Activated CD4-positive, alpha-beta T cell treated with anti-CD3 and anti-CD28 coated beads, Interleukin-2, Interleukin-6, amounts not matched to agents 100 ng/mL and 50 ng/mL, durations not matched to agents 16 hours and 8 hours (primary cell): ENCODE measurements at regions not wholly inside any gene's neighbourhood (a gene's known extent, or its start where the extent isn't known, plus 50 kb on each side); places are given as distances from the start of the nearest gene placed in this dataset.
"Not testable (repeated sequence)": the region's sequence is repeated elsewhere in the genome, so short reads cannot be mapped to it uniquely, and the experiment has no call there.

ENCODE experiments used
- DNase-seq: peaks from one replicate; pipeline ENCODE4 v3.0.0-alpha.2; 2020

DNA sequence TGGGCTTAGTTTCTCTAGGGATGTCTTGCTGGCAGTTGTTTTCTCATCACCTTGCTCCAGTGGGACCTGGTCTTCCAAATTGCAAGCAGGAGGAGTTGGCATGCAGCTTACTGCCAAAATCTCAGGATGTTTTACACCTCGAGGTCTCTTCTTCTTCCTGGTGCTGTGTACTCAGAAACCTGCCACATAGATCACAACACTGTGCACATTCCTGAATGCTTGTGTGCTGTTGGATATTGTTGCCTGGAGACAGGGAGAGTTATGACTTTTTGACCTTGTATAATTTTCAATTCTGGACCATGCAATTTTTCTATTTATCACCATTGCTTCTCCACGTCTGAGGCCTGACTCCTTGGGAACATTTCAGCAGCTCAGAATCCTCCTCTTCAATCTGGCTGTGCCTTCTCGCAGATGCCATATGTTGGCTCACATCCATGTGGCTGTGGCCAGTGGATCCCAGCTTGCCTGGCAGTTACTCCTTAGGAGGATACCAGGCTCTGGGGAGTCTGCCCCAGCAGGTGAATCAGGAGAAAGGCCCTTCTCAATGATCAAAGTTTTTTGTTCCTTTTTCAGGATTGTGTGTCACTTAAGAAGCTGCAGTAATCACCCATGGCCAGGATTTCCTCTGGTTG lies 489.3 kb downstream of the TSN start:
- DNase-seq = no peak

DNA sequence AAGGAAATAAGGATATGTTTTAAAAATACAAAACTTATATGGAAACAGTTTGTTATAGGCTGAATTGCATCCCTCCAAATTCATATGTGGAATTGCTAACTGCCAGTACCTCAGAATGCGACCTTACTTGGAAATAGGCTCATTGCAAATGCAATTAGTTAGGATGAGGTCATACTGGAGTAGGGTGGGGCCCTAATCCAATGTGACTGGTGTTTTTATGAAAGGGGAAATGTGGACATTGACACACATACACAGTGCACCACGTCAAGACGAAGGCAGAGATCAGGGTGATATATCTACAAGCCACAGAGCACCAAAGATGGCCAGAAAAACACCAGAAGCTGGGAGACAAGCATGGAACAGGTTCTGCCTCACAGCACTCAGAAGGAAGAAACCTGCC lies 494.2 kb downstream of the TSN start:
- DNase-seq = no peak

DNA sequence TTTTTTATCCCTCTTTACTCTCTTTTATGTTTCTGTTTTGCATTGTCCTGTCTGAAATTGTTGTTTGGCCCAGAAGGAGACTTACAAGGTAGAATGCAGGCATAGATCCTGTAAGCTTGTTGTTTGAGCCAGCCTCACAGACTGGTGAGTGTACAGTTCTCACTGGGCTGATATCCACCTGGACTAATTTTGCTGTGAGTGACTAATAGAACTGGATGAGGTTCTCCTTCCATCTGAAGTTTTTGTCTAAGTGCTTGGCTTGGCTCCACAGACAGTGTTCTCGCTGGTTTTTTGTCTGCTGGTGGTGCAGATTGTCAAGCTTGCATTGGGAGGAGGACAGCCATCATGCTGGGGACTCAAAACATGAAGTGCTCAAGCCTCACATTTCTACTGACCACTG lies 495.7 kb downstream of the TSN start:
- DNase-seq = no peak

DNA sequence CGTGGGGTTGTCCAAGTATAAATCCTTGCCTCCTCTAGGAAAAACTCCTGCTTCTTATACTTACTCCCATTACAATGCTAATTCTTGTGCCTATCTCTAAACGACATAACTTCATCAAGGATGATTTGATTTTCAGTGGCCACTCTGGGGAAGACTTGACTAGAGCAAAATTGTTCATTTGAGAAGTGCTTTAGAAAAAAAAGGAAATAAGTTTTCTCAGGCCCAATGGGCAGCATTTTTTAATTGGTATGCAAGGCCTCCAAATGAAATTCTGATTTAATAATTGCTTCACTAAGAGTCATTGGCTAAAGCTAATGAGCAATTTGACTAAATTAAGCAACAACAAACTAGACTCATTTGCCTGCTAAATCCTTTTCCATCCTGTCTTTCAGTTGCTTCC lies 496.1 kb downstream of the TSN start:
- DNase-seq = no peak

DNA sequence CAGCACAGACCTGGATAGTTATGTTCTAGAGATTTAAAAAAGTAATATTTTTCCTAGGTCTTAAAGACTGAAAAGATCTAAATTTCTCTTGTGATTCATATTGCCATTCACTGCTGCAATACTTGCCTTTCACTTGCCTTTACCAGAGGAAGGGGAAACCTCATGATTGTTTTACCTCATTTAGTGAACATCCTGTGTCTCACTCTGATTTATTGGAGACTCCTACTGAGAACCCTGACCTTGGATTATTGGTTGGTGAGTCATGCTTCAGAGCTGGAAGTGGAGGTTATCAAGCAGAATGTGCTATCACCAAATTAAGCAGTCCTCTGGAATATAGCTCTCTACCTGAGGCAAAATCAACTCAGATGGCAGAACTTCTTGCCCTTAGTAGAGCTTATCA lies 500.5 kb downstream of the TSN start:
- DNase-seq = no peak

DNA sequence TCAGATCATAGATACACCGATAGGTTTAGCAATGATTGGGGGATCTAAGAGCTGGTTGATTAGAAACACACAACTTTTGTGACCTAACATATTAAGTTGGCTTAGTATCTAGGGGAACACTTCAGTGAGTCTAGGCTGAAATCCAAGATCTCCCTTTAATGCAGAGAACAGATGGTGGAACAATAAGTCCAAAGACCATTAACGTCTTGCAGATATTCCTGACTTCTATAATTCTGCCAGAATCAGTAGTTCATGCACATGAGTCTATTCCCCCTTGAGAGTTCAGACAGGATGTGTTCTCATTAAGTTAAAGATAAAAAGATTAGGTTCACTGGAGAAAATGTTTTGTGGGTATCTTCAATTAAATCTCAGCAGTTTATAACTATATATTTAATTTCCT lies 506.5 kb downstream of the TSN start:
- no peak for DNase-seq

DNA sequence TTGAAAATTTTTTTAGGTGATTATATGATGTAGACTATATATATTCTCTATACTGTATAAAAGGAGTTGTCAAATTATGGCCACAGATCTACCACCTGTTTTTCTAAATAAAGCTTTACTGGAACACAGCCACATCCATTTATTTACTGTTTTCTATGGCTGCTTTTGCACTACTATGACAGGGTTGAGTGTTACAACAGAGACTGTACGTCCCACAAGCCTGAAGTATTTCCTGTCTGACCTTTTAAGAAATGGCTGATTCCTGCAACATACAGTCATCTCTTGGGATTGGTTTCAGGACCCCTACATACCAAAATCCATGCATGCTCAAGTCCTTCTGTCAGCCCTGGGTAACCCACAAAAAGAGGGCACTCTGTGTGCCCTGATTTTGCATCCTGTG lies 508.3 kb downstream of the TSN start:
- DNase-seq = no peak

DNA sequence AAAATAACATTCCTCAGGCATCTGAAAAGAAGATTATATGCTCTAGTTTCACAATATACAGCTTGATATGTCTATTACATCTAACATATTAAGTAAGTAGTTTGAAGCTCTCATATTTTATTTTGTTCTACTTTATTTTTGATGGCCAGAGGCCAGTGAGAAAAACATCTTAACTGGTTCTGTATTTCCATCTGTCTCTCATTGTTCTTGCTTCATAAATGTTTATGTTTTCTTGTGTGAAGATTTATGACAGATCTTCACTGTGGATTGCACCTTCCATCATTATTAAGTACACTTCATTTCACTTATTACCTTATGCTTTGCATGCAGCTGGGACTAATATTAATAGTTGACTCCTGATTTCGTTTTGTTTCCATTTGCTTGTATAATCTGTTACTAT lies 511.2 kb downstream of the TSN start:
- no peak for DNase-seq

DNA sequence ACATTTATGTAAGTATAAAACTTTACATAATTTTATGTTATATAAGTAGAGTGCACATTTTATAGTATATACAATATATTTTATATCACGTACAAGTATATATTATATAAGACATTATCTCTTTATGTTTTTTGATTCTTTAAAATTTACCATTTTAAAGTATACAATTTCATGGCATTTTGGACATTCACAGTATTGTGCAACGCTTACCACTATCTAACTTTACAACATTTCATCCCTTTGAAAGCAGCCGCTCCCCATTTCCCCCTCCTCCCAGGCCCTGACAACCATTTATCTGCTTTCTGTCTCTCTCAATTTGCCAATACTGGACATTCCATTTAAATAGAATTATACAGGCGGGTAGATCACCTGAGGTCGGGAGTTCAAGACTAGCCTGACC lies 512.5 kb downstream of the TSN start:
- DNase-seq = no peak

DNA sequence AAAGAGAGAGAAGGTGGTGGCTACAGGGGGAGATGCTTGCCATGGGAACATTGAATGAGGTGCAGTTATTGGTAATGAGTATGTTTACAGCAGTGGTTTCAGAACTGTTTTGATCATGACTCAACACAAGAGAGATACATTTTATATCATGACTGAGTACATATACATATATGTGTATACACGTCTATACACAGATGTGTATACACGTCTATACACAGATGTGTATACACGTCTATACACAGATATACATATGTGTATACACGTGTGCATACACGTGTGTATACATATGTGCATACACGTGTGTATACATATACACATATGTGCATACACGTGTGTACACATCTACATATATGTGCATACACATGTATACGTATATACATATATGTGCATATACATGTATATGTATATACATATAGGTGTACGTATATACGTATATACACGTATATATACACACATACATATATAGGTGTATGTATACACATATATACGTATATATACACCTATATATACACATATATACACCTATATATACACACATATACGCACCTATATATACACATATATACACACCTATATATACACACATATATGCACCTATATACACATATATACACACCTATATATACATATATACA lies 518.5 kb downstream of the TSN start:
- no peak for DNase-seq

DNA sequence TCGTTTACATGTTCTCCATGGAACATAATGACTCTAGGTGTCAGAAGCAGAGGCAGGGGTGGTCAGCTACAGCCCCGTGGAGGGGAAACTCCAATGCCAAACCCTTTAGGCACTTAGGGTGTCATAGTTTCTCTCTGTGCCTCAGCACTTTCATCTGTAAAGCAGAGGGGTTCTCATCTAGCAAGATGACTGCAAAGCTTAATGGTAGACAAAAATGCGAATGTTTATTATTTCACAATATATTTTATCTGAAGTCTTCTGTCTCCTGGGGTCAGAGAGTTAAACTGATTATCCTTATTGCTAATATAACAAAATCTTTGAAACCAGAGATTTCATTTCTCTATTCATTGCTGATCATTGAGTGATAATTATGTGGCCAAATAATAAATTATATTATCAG lies 522.5 kb downstream of the TSN start:
- no peak for DNase-seq

DNA sequence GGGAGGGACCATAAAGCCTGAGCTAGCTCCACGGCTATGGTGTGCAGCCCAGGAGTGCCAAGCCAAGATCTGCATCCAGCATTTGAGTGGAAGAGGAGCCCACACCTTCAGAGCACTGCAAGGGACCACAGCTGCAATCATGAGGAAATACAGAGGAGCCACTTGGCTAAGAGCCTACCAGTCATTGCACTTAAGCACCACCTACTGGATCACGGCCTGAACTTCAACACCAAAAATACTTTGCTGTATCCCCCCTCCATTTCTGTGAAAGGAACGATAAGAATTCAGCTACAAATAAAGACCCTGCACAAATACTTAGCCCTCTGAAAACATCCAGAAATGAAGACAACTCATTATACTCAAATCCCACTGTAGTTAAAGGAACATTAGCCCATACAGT lies 545.3 kb downstream of the TSN start:
- DNase-seq = peak; percentile 8

DNA sequence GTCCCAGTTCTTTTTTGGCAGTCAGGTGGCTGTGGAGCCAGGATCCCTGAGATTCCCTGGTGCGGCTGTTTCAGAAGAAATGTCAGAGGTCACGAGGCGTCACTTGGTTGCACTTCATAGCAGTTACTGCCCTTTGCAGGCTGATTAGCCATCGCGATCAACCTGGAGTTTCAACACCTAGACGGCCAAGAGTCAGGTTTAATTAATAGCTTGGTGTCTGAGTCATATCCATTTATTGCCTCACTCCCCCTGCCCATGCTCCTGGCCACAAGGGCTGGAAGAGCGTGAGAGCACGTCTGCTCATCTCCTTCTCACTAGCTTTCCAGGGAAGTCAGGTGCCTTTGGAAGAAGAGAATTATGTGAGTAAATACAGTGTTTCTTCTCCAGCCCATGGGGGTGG lies 552.3 kb downstream of the TSN start:
- no peak for DNase-seq

DNA sequence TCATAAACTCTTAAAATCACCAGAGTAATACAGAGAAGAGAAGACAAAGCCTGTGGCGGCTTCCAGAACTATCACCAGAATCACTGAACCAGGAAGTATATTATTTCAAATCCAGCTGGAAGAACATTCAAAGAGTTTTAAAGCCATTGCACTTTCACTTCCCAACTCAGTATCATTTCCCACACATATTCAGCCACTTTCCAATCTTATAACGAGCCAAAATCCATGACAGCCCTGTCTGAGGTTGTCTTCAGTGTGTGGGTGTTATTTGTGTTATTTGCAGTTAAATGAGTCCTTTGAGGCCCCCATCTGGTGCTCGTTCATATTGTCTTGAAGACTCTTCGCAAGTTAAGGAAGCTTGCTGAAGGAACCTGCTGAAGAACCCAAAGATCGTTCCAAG lies 559.9 kb downstream of the TSN start:
- no peak for DNase-seq

DNA sequence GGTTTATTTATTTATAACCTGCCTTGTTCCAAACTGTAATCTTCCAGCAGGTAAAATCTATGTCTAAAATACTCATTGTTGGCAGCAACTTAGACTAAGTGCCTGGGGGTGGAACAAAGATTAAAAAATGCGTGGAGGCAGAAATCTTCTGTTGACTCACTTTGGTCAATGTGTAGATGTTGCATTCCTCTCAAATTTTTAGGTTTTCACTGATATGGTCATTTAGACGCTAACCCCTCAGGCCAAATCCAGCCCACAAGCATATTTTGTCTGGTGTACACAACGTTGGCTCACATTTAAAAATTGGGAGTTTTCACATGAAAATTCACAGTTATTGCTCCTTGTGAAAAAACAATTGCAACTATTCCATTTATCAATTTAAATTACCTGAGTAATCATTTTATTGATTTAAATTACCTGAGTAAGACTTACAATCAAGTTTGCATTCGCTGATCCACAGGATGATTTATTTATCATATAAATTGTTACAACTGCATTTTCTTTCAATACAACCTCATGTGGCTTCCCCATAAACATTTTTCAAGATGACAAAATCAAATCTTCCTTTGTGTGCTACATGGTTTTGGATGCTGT lies 564.2 kb downstream of the TSN start:
- DNase-seq = no peak

DNA sequence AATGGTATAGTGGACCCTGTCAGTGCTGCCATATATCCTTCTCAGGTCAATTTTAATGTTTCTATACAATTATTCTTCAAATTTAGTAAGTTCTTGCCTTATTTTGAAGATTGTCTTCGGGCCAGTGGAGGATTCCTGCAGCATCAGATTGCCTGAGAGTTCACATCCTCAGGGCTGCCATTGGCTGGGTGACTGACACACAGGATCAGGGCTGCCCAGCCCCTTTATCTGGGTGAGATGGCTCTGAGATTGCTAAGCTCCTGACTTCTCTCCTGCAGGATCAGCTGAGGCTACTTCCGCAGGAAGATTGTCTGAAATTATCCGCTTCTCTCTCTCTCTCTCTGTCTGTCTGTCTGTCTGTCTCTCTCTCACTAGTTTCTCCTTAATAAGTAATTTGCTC lies 567.4 kb downstream of the TSN start:
- no peak for DNase-seq

DNA sequence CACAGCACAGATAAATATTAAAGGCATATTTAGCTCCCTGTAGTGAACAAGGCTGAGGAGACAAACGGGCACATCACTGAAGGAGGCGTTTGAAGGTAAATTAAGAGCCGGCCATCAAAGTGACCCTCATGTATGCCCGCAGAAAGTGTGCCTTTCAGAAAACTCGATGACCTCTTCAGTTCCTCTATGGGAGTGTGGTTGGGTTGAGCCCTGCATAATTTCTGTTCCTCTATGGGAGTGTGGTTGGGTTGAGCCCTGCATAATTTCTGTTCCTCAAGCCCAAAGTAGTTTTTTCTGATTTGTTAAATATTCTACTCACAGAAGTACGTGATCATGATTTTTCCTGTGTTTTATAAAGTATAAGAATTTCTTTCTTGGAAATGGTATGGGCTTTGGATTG lies 568.5 kb downstream of the TSN start:
- no peak for DNase-seq

DNA sequence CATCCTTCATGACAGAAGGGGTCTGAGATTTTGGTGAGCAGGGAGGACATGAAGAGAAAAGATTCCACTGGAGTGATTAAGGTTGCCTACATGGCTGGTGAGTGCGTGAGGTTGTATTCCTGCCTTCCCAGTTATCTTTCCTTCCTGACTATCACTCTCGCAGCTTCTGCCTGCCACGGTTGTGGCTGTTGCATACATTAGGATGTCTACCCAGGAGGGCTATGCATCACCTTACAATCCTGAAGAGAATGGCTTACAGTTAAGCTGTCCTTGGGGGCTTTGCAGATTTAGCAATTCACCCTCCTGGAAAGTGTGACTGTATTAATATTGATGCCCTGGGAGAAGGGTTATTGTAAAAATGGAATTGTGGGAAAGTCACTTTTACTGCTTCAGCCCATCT lies 571.0 kb downstream of the TSN start:
- no peak for DNase-seq

DNA sequence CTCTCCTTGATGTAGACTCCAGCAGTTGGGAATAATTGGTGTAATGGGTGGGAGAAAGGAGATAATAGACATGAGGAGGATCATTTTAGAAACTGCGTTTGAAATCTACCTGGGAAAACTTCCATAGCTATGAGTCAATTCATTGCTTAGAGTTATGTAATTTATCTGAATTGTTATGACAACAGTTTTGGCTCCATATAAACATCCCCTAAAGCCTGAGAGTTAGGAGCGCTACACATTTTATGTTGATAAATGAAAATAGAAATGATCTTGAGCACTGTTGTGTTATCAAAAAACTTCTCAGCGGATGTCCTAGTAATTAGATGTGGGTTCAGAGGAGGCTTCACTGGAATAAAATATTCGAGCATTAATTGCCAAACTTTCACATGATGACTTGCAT lies 573.4 kb downstream of the TSN start:
- DNase-seq = no peak

DNA sequence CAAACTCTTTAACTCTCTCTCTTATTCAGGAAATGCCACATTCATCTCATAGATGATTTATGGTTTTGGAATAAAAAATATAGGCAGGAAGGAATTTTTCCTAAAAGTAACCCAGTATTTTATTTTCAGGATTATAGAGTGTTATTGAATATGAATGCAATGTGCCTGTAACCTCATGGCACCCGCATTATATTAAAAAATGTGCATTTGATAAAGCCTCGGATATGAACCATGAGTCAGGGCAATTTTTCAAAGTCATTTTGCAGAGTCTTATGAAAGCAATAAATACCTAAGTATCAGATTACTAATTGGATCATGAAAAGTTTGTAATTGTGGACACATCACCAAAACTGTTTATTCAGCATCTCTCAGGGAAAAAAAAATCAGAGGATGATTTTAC lies 573.8 kb downstream of the TSN start:
- DNase-seq = no peak

DNA sequence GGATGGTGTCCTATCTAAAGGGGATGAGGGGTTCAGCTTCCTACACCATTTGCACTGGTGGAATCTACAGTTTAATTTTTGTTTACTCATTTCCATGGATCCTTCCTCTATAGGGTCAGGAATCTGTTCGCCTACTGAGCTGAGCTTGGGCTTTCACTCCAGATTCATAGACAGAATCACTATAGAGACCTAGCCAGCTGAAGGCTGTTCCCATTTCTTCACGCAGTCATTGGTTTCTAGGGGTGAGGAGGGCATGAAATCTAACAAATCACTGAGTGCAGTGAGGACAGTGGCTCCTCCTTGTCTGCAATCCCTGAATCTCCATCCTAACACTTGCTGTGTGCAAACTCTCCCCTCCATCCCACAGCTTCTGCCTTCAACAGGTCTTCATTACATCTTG lies 578.5 kb downstream of the TSN start:
- DNase-seq = no peak

DNA sequence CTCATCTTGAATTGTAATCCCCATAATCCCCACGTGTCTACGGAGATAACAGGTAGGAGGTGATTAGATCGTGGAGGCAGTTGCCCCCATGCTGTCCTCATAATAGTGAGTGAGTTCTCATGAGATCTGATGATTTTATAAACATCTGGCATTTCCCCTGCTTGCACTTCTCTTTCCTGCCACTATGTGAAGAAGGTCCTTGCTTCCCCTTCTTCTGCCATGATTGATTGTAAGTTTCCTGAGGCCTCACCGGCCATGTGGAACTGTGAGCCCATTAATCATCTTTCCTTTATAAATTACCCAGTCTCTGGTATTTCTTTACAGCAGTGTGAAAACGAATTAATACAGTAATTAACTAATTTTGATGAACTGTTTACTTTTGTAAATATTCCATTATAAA lies 582.5 kb downstream of the TSN start:
- DNase-seq = no peak

DNA sequence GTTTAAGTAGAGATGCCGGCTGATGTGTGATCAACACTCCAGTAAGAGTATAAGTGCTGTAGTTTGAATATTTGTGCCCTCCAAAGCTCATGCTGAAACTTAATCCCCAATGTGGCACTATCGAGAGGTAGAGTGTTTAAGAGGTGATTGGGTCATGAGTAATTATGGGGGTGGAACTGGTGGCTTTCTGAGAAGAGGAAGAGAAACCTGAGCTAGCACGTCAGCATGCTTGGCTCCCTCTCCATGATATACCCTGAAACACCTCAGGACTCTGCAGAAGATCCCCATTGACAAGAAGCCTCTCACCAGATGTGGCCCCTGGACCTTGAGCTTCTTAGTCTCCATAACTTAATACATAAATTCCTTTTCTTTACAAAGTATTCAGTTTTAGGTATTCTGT lies 584.8 kb downstream of the TSN start:
- no peak for DNase-seq

DNA sequence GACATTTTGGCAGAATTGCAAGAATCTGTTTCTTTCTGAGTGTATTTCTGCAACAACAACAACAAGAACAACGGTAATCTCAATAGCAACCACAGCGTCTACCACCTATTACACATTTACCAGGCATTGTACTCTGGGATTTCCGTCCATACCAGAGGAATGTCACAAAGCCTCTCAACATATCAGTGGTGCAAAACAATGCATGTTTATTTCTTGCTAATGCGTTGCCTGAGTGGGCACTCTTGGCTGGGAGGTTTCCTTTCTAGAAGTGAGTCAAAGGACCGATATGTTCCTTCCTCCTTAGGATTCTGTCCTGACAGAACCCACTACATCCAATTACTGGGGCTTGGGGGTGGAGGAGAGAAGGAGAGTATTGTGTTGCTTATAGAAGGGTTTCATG lies 585.6 kb downstream of the TSN start:
- DNase-seq = no peak

DNA sequence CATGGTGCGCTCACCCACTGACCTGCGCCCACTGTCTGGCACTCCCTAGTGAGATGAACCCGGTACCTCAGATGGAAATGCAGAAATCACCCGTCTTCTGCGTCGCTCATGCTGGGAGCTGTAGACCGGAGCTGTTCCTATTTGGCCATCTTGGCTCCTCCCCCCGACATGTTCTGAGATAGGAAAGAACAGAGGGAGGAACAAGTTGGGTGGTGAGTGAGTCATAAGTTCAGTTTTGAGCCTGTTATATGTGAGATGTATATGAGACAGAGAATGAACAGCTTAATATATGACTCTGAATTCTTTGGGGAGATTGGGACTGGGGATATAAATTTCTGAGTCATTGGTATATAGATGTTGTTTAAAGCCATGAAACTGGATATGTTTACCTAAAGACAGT lies 596.7 kb downstream of the TSN start:
- DNase-seq = not testable (repeated sequence)
